Endothelial cell of umbilical vein (primary cell): ENCODE measurements at regions not wholly inside any gene's neighbourhood (a gene's known extent, or its start where the extent isn't known, plus 50 kb on each side); places are given as distances from the start of the nearest gene placed in this dataset.

Experiments used
- CTCF ChIP-seq, 2 donors: IDR thresholded peaks; 1 replicate in 1 of 2; 2 replicates in 1 of 2; pipeline ENCODE4 v1.5.1; 2011; ENCODE audit warnings: low read length in 2 of 2, mild to moderate bottlenecking in 2 of 2, moderate library complexity in 2 of 2, control low read depth in 1 of 2, inconsistent platforms in 1 of 2, low read depth in 1 of 2; ENCODE audit not compliant: insufficient read depth in 1 of 2; ENCODE audit errors: extremely low read depth in 1 of 2
- FOS ChIP-seq: IDR thresholded peaks from 2 replicates; pipeline ENCODE4 v1.6.1; 2011; ENCODE audit warnings: mild to moderate bottlenecking, low read length, moderate library complexity, borderline replicate concordance; ENCODE audit not compliant: insufficient read depth
- POLR2A ChIP-seq: IDR thresholded peaks from 2 replicates; pipeline ENCODE4 v1.6.1; 2012; ENCODE audit warnings: low read depth, mild to moderate bottlenecking, control low read depth, low read length

GRCh38 chr12:32048791-32049190 lies 57.9 kb upstream of the BICD1 start:
- TF ChIP-seq CTCF (IDR thresholded peaks at IDR 0.05; ENCODE audit: extremely low read depth in 1 of 2, insufficient read depth in 1 of 2, low read depth in 1 of 2, low read length in 2 of 2) (no peak), POLR2A (no peak), FOS (no peak)
